HG02678 (cell line): ENCODE measurements at regions not wholly inside any gene's neighbourhood (a gene's known extent, or its start where the extent isn't known, plus 50 kb on each side); places are given as distances from the start of the nearest gene placed in this dataset.

Experiments
- ATAC-seq: cut with Tn5 transposase; IDR thresholded peaks from one replicate; pipeline ENCODE4 v1.9.1; 2021; ENCODE audit warnings: mild to moderate bottlenecking, moderate library complexity; ENCODE audit not compliant: unreplicated experiment

DNA sequence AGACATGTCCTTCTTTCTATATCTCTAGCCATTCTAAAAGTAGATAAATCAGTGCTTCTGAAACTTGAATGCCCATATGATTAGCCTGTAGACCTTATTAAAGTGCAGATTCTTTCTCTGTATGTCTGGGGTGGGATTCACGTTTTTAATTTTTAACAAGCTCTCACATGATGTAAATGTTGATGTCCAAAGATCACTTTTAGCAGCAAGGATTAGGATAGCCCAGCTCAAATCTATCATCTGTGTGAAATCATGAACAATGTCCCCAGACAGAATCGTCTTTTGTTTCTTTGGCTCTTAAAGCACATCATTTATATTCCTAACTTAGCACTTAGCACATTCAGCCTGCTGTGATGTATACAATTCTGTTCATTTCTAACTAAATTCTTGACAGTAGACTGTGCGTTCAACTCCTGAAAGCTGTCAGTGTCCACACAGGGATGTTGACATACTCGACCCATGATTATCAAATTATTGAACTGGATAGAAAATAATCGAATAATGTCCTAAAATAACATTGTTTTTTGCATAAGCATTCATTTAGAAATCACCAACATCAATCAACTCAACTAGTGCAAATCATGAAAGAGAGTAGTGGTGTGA lies 102.1 kb upstream of the MLIP start:
- ATAC-seq, result no peak

DNA sequence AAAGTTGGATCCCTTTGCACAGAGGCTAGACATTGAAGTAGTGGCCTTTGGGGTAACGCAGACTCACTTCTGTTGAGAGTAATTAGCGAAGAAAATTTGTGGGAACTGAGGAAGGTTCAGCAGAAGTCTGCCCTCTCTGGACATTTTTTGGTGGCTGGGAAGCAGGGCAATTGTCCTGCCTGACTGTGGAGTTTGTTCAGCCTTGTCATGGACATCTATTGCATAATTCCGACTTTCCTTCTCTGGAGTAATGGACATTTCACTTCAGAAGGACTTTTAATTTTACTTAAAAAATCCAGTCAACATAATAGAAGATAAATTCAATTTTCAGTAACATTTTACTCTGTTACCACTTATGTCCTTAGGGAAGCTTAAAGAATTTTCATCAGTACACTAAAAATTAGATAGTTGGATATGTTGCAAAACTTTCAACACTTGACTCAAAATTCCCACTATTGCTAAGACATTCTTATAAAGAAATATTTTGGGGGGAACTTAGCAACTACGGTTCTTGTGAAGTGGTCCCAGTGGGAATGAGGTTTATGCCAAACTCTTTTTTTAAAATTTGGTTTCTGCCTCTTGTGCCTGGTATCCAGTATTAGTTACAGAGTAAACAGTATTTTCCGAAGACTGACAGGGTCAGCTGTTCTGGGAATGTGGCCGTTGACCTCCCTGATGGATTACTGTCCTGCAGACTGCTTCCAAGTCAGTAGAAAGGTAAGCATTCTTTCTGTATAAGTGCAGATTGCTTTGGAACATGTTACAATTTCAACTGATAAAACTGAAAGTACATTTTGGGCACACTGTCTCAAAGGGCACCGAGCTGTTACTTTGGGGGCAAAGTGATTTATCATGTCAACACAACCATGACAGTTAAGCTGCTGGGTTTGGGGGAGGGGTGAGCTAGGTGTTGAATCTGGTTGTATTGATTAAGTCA lies 100.6 kb upstream of the MLIP start:
- ATAC-seq, result no peak

DNA sequence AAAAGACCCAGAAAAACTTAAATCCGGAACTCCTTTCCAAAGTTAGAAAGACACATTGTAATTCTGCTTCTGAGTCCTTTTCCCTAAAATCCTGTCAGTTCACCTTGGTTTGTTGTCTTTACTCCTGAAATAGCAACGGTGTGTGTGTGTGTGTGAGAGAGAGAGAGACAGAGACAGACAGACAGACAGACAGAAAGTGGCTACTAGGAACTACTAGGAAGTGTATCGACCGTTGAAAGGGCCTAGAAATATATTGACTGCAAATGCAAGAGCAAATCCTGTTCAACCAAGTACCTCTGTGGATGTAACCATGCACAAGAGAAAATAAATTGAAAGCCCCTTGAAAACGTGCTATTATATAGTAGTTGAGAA lies 100.0 kb upstream of the MLIP start:
- no peak for ATAC-seq

DNA sequence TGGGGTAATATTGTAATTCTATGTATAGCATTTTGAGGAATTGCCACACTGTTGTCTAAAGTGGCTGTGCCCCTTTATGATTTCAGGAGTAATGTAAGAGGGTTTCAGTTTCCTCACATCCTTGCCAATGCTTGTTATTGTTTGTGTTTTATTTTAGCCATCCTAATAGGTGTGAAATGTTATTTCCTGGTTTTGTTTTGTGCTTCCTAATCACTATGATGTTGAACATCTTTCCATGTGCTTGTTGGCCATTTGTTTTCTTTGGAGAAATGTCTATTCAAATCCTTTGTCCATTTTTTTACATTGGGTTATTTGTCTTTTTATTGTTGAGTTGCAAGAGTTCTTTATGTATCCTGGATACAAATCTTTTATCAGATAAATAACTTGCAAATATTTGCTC lies 97.3 kb upstream of the MLIP start:
- ATAC-seq, result no peak

DNA sequence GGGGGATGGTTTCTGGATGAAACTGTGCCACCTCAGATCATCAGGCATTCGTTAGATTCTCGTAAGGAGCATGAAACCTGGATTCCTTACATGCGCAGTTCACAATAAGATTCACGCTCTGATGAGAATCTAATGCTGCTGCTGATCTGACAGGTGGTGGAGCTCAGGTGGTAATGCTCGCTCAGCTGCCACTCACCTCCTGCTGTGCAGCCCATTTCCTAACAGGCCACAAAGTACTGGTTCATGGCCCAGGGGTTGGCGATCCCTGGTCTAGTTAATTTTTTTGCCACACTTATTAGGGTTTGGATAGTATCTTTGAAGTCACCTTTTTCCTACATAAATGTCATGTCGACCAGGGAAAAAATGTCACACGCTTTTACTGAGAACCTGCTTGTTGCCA lies 96.8 kb upstream of the MLIP start:
- no peak for ATAC-seq

DNA sequence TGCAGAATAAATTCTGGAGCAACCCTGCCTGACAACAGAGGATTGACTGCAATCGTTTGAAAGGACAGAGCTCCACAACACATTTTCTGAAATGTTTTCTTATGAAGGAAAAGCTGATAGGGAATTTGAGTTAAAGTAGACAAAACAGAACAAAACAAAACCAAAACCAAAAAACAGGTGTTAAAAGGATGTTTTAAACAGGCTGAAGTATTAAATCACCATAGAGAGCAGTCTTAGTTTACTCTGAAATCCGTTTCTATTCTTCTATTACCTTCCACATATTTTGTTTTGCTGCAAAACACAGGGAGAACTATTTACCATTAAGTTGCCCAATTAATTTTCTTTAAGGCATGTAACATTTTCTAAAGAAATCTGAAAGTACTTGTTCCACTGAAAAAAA lies 93.4 kb upstream of the MLIP start:
- no peak for ATAC-seq

DNA sequence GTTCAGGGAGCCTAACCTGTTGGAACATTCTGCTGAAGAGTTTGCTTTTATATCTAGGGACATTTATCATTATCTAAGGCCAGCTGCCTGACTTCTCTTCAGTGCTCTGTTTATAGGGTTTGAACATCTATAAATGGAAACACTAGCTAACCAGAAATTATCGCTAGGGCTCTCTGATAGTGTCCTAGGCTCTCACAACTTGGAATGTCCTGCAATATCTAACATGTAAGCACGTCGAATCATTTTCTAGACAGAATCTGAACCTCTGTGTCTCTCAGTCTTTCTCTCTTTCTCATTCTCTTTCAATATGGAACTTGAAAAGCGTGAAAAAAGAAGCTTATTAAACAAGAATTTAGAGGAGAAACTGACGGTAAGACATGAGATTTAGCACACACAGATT lies 92.5 kb upstream of the MLIP start:
- ATAC-seq, result no peak

DNA sequence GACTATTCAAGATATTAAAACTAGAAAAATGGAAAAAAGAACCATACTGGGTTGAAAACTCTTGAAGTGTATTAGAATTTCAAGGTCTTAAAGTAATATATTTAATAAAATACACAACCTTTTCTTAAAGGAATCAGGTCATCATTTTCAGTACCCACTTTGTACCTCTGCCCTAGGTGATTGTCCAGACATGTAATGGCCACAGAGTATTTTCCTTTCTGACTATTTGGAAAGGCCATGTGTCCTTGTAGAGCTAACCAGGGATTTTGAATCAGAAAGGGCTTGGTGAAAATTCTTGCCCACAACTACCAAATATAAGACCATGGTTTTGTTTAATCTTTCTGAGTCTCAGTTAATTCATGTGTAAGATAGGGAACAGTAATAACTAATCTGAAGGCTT lies 91.4 kb upstream of the MLIP start:
- ATAC-seq, result no peak

DNA sequence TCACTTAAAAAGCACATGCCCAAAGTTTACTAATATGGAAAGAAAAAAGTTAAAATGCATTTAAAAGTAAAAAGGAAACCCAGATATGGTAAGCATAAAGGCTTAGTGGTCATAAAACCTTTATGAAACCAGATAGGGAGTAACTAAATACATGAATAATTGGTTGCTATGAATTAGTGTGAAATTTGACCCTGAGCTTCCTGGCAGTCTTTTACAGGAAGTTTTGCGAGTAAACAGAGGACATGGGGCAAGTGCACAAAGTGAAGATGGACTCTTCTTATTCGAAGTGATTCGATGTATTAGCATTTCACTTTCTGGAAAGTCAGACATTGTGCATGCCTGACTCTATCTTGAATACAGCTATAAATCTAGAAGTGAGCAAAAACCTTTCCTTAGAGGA lies 90.9 kb upstream of the MLIP start:
- no peak for ATAC-seq

DNA sequence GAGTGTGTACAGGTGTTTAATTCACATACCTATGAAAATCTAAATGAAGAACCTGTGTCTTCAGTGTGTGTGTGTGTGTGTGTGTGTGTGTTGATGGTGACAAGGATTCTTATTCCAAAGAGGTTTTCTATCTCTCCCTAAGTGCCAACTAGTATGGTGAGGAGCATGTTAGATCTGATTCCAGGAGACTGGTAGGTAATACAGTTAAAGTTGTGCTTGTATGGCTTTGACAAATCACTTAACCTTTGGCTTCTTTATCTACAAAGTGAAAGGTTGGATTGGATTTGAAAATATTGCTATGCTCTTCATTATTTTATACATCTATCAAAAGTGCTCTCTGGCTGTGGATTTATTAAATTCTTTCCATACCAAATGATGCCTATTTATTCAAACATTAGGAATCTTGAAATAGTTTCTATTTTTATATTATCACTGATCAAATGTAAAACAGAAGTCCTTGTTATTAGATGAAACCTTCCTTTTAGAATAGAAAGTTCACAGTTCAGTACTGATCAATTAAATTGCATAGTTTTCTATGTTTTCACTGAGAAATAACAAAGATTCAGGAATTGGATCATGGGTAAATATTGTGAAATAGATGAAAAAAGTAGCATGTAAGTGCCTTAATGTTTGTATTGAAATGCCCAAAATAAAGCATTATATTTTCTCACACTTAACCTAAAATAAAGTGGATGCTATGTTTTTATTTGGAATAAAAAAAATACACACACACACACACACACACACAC lies 84.4 kb upstream of the MLIP start:
- ATAC-seq, result no peak

DNA sequence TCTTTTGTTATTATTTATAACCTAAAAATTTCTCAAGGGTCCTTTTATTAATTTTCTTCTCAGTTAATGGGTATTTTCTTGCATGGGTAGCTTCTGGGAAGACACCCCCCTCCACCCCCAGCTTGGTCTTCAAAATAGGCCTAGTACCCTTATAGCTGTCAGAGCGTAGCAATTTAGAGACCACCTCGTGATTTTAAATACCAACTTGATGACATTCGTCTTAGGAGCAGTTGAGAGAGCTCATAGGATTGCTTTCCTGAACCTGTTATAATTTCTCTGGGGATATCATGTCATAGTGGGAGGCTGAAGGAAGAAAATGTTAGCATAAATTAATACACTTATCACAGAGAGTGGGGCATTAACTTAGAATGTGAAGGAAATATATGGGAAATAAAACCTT lies 83.1 kb upstream of the MLIP start:
- no peak for ATAC-seq

DNA sequence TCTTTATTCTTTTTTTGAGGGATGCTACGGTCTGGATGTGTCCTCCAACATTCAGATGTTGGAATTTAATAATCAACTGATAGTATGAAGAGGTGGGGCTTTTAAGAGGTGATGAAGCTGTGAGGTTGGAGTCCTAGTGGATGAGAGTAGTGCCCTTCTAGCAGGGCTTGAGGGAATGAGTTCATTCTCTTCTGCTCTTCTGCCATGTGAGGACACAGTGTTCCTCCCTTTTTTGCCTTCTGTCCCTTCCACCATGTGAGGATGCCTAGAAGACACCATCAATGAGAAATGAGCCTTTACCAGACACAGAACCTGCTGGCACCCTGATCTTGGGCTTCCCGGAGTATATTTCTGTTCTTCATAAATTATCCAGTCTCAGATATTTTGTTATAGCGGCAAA lies 82.1 kb upstream of the MLIP start:
- no peak for ATAC-seq

DNA sequence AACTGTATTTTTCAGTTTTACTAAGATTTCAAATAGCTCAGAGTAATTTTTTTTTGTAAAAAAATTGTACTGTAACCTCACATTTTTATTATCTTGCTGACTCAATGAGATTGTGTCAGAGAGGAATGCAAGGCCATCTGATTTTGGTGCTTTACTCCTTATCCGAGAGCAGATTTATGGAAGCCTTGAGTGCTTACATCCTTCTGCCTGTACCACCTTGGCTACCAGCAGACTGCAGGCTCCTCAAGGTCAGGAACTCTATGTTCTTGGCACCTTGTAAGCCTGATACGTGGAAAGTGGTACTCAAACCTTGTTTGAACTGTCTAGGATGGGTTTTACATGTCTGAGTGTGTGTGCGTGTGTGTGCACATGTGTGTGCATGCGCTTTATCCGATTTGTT lies 80.1 kb upstream of the MLIP start:
- no peak for ATAC-seq

DNA sequence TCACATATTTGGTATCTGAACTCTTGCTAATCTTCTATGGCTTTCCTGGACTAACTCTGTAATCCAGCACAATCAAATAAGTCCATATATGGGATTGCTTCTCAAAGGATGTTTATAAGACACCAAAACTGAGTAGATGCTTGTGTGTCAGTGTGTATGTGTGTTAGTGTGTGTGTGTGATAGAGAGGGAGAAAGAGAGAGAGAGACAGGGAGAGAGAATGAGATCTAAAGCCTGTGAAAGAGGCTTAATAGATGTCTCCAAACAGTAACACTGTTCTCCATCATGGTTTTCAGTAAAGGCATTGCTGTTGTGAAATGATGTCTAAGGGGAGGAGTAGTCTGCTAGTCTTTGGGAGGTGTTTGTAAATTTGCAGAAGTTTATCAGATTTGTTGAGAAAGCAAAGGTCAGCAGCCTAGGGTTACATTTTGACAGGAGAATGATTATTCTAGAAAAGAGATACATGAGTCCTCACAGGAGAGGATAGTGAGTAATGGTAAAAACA lies 73.9 kb upstream of the MLIP start:
- ATAC-seq, result no peak

DNA sequence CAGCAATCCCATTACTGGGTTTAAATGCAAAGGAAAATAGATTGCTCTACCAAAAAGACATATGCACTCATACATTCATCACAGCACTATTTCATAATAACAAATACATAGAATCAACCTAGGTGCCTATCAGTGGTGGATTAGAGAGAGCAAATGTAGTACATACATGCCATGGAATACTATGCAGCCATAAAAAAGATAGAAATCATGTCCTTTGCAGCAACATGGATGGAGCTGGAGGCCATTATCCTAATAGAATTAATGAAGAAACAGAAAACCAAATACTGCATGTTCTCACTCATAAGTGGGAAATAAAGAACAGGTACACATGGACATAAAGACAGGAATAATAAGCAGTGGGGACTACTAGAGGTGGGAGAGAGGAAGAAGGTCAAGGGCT lies 70.7 kb upstream of the MLIP start:
- no peak for ATAC-seq

DNA sequence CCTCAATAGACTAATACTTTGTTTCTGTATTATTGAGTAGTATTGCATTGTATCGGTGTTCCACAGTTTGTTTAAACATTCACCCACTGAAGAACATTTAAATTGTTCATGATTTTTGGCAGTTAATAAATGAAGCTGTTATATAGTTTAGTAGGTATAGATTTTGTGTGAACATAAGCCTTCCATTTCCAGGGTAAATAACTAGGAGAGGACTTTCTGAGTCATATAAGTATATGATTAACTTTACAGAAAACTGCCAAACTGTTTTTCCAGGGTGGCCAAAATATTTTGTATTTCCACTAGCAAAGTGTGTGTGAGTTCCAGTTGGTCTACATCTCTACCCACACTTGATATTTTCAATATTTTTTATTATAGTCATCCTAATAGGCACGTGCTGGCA lies 70.0 kb upstream of the MLIP start:
- no peak for ATAC-seq

DNA sequence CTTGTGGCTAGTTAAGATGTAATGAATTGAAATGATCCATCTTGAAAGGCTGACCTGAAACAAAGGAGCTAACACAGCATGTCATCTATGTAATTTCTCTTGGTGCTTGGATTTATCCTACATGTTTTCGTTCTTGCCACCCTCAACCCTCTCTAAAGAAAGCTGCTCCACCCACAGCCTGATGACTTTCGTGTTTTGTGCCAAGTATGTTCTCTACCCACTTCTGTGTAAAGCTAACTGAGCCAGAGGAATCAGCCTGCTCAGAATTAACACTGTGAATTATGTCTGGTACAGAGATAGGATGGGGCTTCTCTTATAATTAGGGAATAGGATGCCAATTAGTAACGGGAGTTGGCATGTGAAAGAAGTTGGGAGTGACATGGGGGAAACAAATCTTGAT lies 67.9 kb upstream of the MLIP start:
- ATAC-seq, result no peak

DNA sequence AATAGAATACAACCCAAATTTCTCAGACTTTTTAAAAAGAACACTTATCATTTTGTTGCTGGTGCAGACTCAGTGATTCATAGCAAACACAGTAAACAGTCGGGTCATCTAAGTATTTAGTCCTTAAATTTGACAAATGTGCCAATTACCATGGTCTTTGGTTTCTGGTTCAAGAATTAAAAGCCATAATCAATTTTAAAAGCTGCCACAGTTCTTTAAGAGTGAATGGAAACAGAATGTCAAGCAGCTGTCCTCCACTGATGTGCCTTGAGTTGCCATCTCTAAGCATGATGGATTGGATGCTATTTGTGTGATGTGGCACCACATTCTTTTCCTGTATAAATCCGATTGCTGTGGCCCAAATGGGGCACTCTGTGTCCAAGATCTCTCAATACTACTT lies 67.2 kb upstream of the MLIP start:
- ATAC-seq, result no peak

DNA sequence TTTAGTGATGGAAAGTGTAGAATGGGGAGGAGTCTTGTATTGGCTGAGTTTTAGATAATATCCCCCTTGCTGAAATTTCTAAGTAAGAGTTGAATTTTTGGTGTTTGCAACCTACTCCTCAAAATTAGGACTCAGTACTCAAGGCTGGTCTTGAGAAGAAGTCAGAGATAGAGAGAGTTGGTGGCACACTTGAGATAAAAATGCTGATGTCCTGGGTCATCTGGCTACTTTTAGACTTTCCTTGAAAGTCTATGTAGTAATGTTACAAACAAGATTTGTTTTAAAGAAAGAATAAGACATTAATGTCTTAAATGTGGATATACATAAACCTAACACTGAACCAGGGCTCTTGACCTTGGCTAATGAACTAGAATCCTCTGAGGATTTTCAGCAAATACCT lies 62.5 kb upstream of the MLIP start:
- ATAC-seq, result no peak

DNA sequence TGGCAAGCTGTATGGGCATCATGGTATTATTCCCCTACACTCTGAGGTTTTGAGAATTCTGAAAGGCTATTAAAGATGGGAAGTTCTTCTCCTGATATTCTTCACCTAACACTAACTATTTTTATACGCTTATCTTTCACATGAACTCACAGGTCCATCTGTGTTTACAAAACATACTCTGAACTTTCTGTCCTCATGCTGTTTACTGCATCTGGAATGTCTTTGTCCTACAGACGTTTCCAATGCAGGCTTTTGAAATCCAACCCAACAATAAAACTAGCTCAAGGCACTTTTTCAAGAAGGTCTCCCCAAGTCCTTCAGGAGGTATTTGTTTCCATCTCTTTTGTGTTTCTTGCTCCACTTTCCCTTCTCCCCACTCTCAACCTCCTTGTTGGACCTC lies 60.5 kb upstream of the MLIP start:
- ATAC-seq, result no peak

DNA sequence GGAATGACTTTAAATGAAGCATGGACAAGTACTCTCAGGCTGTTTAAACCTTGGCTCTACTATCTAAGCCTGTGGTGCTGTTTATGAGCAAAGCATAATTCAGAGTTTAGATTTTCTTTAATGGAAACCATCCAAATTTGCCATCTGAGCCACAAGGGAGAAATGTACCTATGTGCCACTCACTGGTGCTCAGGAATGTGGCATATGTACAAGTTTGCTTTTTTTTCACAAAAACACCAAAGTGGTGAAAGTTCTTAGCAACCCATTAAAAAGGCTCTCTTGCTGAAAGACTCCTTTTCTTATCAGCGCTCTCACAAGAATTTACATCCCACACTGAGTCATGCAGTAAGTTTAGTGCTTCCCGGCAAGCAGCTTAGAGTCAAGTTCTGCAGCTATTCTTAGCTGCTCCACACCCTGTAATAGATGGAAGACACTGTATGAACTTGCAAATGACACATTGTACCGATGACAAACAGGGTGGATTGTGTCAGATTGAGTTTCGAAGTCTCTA lies 57.3 kb upstream of the MLIP start:
- ATAC-seq, result no peak

DNA sequence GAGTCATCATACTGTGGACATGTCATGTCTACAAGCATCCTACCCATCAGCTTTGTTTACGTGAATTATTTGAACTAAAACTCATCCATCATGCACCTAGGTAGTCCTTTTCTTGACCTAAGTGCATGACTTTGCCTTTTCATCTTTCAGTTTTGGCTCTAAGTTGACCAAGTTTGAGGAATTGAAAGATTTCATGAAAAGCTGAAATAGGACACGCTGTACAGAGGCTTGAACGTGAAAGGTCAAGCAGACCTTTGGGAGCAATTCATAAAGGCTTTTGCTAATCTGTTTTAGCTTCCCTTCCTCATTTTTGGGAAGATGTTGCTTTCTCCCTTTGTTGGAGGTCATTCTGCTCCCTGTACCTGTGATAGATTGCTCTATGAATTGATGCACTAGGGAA lies 55.1 kb upstream of the MLIP start:
- no peak for ATAC-seq
